Spleen (tissue), 7 donors: ENCODE measurements at regions not wholly inside any gene's neighbourhood (a gene's known extent, or its start where the extent isn't known, plus 50 kb on each side); places are given as distances from the start of the nearest gene placed in this dataset.

ENCODE experiments used
- POLR2AphosphoS5 ChIP-seq, 3 donors: sonication (generic); formaldehyde crosslinking; IDR thresholded peaks; one replicate each; pipeline ENCODE4 v1.5.1; 2017; ENCODE audit warnings: antibody characterized with exemption in 3 of 3
- TF ChIP-seq, protein P1 (sequence below), 11 experiments: fragments of 200-600 bp in 7 of 11; fragments of 450-650 bp in 4 of 11; sonication (generic) in 4 of 11; IDR thresholded peaks in 8 of 11; conservative IDR thresholded peaks in 3 of 11; 1 replicate in 7 of 11; 2 replicates in 4 of 11; pipeline versions ENCODE4 v1.4.0 to v1.8.0; 2016 to 2021; ENCODE audit warnings: antibody characterized with exemption in 11 of 11, inconsistent platforms in 4 of 11, mild to moderate bottlenecking in 1 of 11
- donor health status: DM: no; HTN: no; CAD: no; lungs with moderate emphysema.
- donor health status: DM: no; HTN: no; CAD: no.
- donor health status: DM: no; HTN: no; CAD: no.

GRCh38 chr15:61339516-61339915 lies 110.4 kb upstream of the RORA start:
- TF ChIP-seq, protein P1, sequence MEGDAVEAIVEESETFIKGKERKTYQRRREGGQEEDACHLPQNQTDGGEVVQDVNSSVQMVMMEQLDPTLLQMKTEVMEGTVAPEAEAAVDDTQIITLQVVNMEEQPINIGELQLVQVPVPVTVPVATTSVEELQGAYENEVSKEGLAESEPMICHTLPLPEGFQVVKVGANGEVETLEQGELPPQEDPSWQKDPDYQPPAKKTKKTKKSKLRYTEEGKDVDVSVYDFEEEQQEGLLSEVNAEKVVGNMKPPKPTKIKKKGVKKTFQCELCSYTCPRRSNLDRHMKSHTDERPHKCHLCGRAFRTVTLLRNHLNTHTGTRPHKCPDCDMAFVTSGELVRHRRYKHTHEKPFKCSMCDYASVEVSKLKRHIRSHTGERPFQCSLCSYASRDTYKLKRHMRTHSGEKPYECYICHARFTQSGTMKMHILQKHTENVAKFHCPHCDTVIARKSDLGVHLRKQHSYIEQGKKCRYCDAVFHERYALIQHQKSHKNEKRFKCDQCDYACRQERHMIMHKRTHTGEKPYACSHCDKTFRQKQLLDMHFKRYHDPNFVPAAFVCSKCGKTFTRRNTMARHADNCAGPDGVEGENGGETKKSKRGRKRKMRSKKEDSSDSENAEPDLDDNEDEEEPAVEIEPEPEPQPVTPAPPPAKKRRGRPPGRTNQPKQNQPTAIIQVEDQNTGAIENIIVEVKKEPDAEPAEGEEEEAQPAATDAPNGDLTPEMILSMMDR (IDR thresholded peaks at IDR 0.05 in 8 of 11, conservative IDR thresholded peaks at IDR 0.05 in 3 of 11), result no peak
- no peak for TF ChIP-seq POLR2AphosphoS5 (IDR thresholded peaks at IDR 0.05)
